Smooth muscle cell (in vitro differentiated cells): ENCODE measurements at regions not wholly inside any gene's neighbourhood (a gene's known extent, or its start where the extent isn't known, plus 50 kb on each side); places are given as distances from the start of the nearest gene placed in this dataset.

ENCODE experiments used
- DNase-seq: peaks from one replicate; lab custom pipeline; 2025; ENCODE audit not compliant: unreplicated experiment; lab: John Stamatoyannopoulos, UW
- H2AFZ ChIP-seq: fragments of 200-600 bp; sonication (generic); 2 replicates; pipeline ENCODE4 v1.6.0; 2016; ENCODE audit warnings: antibody characterized with exemption, low read depth, mild to moderate bottlenecking
- H3F3A ChIP-seq: fragments of 200-600 bp; sonication (generic); 2 replicates; pipeline ENCODE4 v1.6.0; 2017; ENCODE audit warnings: antibody characterized with exemption, low read depth
- H3K27ac ChIP-seq: fragments of 200-600 bp; sonication (generic); 2 replicates; pipeline ENCODE4 v1.5.1; 2016; ENCODE audit warnings: low read depth, mild to moderate bottlenecking
- H3K27me3 ChIP-seq: fragments of 200-600 bp; sonication (generic); 2 replicates; pipeline ENCODE4 v1.6.1; 2016; ENCODE audit warnings: low read depth, mild to moderate bottlenecking
- H3K36me3 ChIP-seq: fragments of 200-600 bp; sonication (generic); 2 replicates; pipeline ENCODE4 v1.5.1; 2016; ENCODE audit warnings: low read depth
- H3K4me1 ChIP-seq: fragments of 200-600 bp; sonication (generic); 2 replicates; pipeline ENCODE4 v1.5.1; 2016; ENCODE audit warnings: low read depth
- H3K4me2 ChIP-seq: fragments of 200-600 bp; sonication (generic); 2 replicates; pipeline ENCODE4 v1.6.0; 2016; ENCODE audit warnings: mild to moderate bottlenecking
- H3K4me3 ChIP-seq: fragments of 200-600 bp; sonication (generic); 2 replicates; pipeline ENCODE4 v1.5.1; 2016; ENCODE audit warnings: mild to moderate bottlenecking
- H3K79me2 ChIP-seq: fragments of 200-600 bp; sonication (generic); 2 replicates; pipeline ENCODE4 v1.6.0; 2016; ENCODE audit warnings: low read depth, mild to moderate bottlenecking
- H3K9ac ChIP-seq: fragments of 200-600 bp; sonication (generic); 2 replicates; pipeline ENCODE4 v1.6.0; 2016; ENCODE audit warnings: low read depth
- H3K9me3 ChIP-seq: fragments of 200-600 bp; sonication (generic); replicated peaks from 2 replicates; pipeline ENCODE4 v1.5.1; 2016; ENCODE audit warnings: low read depth
- H4K20me1 ChIP-seq: fragments of 200-600 bp; sonication (generic); 2 replicates; pipeline ENCODE4 v1.6.0; 2016; ENCODE audit warnings: low read depth
- WGBS: methylation state at CpG from one replicate; pipeline ENCODE4 v1.1.7; 2016; ENCODE audit warnings: low lambda C conversion rate; 5-methylcytosine and 5-hydroxymethylcytosine counted together
- TF ChIP-seq, protein P1 (sequence below): fragments of 200-600 bp; sonication (generic); IDR thresholded peaks from 2 replicates; pipeline ENCODE4 v1.5.1; 2017; ENCODE audit warnings: borderline replicate concordance, mild to moderate bottlenecking, antibody characterized with exemption; ENCODE audit not compliant: insufficient read depth, poor library complexity, severe bottlenecking

DNA sequence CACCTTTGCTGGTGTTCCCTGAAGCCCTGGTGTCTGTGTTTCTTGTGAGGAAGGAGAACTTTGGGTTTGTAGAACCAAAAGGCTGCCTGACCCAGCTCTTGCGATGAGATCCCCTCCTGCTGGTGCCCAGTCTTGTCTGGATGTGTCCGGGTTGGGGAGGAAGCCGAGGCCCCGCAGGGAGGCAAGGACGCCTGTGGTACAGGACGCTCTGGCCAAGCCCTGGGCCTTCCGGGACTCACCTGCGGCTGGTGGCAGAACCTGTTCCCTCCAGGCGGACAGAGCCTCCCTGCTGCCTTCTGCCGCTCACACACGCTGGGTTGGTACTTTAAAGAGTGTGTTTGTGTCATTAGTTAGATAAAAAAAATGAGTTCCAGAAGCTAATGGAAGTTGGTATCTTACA, 616.2 kb downstream of the GALR1 start:
- H3K27me3 ChIP-seq, result no peaks in the 10 kb centered on the region
- DNase-seq, result no peak
- H3K36me3 ChIP-seq, result no peaks in the 10 kb centered on the region
- H3K4me2 ChIP-seq, result no peak overlapping the region
- H3F3A ChIP-seq, result no peaks in the 10 kb centered on the region
- WGBS, result 96% methylated on average over 11 of the region's 11 CpGs
- TF ChIP-seq, protein P1, sequence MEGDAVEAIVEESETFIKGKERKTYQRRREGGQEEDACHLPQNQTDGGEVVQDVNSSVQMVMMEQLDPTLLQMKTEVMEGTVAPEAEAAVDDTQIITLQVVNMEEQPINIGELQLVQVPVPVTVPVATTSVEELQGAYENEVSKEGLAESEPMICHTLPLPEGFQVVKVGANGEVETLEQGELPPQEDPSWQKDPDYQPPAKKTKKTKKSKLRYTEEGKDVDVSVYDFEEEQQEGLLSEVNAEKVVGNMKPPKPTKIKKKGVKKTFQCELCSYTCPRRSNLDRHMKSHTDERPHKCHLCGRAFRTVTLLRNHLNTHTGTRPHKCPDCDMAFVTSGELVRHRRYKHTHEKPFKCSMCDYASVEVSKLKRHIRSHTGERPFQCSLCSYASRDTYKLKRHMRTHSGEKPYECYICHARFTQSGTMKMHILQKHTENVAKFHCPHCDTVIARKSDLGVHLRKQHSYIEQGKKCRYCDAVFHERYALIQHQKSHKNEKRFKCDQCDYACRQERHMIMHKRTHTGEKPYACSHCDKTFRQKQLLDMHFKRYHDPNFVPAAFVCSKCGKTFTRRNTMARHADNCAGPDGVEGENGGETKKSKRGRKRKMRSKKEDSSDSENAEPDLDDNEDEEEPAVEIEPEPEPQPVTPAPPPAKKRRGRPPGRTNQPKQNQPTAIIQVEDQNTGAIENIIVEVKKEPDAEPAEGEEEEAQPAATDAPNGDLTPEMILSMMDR, result no peak
- no peak overlapping the region for H3K27ac ChIP-seq
- H3K4me3 ChIP-seq, result no peak overlapping the region
- no peak overlapping the region for H2AFZ ChIP-seq
- no peak overlapping the region for H3K9ac ChIP-seq
- no peaks in the 10 kb centered on the region for H3K4me1 ChIP-seq
- H3K79me2 ChIP-seq, result no peaks in the 10 kb centered on the region
- H4K20me1 ChIP-seq, result no peaks in the 10 kb centered on the region
- no peaks in the 10 kb centered on the region for H3K9me3 ChIP-seq

DNA sequence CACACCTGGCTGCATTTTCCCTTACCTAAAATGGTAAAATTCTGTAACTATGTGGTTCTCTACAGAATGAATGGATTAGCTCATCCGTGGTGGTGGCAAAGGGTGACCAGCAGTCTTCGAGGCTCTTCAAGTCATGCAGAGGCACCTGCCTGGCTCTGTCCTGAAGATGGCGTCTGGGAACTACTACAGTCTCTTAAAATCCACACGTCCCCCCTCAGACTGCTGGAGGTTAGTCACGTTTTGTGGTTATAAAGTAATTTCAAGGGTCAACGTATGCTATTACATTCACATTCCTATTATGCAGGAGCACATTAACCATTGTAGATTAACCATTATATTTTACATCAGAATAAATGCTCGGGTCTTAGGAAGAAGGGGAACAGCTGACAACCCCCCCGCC, 616.7 kb downstream of the GALR1 start:
- H3K27me3 ChIP-seq, result no peaks in the 10 kb centered on the region
- H3K36me3 ChIP-seq, result no peaks in the 10 kb centered on the region
- TF ChIP-seq, protein P1, result no peak
- no peak overlapping the region for H3K27ac ChIP-seq
- no peaks in the 10 kb centered on the region for H4K20me1 ChIP-seq
- no peak overlapping the region for H3K4me3 ChIP-seq
- 74% methylated on average over 8 of the region's 8 CpGs for WGBS
- H3K79me2 ChIP-seq, result no peaks in the 10 kb centered on the region
- H3K9ac ChIP-seq, result no peak overlapping the region
- no peaks in the 10 kb centered on the region for H3K9me3 ChIP-seq
- H3K4me2 ChIP-seq, result no peak overlapping the region
- no peaks in the 10 kb centered on the region for H3F3A ChIP-seq
- DNase-seq, result no peak
- no peaks in the 10 kb centered on the region for H3K4me1 ChIP-seq
- H2AFZ ChIP-seq, result no peak overlapping the region

DNA sequence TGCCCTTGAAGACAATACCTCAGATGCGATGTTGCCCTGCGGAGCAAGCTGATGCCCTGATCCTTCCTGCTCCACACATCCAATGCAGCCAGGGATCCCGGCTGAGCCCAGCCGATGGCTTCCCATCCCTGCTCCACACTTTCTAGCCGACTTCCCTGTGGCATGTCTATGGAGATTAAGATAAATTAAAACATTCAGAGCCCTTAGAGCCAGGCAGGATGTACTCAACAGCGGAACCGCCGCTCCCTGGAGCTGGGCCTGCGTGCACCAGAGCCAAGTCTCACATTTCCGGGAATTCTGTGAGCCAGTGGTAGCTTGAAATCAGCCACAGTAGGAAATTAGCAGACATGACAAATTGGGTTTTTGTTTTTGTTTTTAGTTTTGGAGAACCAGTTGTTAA, 620.6 kb downstream of the GALR1 start:
- TF ChIP-seq, protein P1, result no peak
- no peak overlapping the region for H2AFZ ChIP-seq
- no peak overlapping the region for H3K9ac ChIP-seq
- no peak overlapping the region for H3K27ac ChIP-seq
- H3K9me3 ChIP-seq, result no peaks in the 10 kb centered on the region
- no peak for DNase-seq
- H3K36me3 ChIP-seq, result no peaks in the 10 kb centered on the region
- no peak overlapping the region for H3K4me2 ChIP-seq
- no peaks in the 10 kb centered on the region for H3F3A ChIP-seq
- H3K79me2 ChIP-seq, result no peaks in the 10 kb centered on the region
- H3K4me3 ChIP-seq, result no peak overlapping the region
- no peaks in the 10 kb centered on the region for H3K4me1 ChIP-seq
- WGBS, result 92% methylated on average over 10 of the region's 10 CpGs
- no peaks in the 10 kb centered on the region for H3K27me3 ChIP-seq
- H4K20me1 ChIP-seq, result no peaks in the 10 kb centered on the region

DNA sequence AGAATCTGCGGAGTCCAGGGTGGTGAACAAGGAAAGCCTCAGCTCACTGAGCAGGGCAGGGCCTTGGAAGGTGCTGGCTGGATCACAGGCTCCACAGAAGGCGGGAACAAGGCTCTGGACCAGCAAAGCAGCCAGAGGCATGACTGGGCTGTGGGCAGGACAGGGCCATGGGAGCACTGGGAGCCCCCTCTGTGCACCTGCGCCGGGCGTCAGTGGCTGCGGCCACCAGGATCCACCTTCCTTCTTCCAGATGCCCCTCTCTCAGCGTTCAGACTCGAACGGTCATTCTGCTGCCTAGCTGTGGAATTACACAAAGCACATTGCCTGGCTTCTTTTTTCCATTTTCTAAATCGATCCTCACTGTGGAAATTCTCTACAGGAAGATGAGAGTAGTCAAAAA, 621.2 kb downstream of the GALR1 start:
- Histone ChIP-seq H2AFZ (no peak overlapping the region), H3K4me1 (no peaks in the 10 kb centered on the region), H3F3A (no peaks in the 10 kb centered on the region), H3K4me3 (no peak overlapping the region), H3K9me3 (no peaks in the 10 kb centered on the region), H3K27ac (no peak overlapping the region), H3K27me3 (no peaks in the 10 kb centered on the region), H3K9ac (no peak overlapping the region), H3K79me2 (no peaks in the 10 kb centered on the region), H3K4me2 (no peak overlapping the region), H3K36me3 (no peaks in the 10 kb centered on the region), H4K20me1 (no peaks in the 10 kb centered on the region)
- DNase-seq, result no peak
- TF ChIP-seq, protein P1, result no peak
- 89% methylated on average over 10 of the region's 10 CpGs for WGBS
